Spleen (tissue), 7 donors: ENCODE measurements at regions not wholly inside any gene's neighbourhood (a gene's known extent, or its start where the extent isn't known, plus 50 kb on each side); places are given as distances from the start of the nearest gene placed in this dataset.

Source experiments
- CTCF ChIP-seq, 11 experiments: fragments of 200-600 bp in 7 of 11; fragments of 450-650 bp in 4 of 11; sonication (generic) in 4 of 11; IDR thresholded peaks in 8 of 11; conservative IDR thresholded peaks in 3 of 11; 1 replicate in 7 of 11; 2 replicates in 4 of 11; pipeline versions ENCODE4 v1.4.0 to v1.8.0; 2016 to 2021; ENCODE audit warnings: antibody characterized with exemption in 11 of 11, inconsistent platforms in 4 of 11, mild to moderate bottlenecking in 1 of 11
- POLR2A ChIP-seq, 3 donors: fragments of 450-650 bp; IDR thresholded peaks; one replicate each; pipeline ENCODE4 v1.5.1; 2017; ENCODE audit warnings: antibody characterized with exemption in 3 of 3, mild to moderate bottlenecking in 1 of 3
- donor health status: DM: no; HTN: no; CAD: no; lungs with moderate emphysema.
- donor health status: DM: no; HTN: no; CAD: no.
- donor health status: DM: no; HTN: no; CAD: no.

GRCh38 chr6:139753198-139753861 is 378.9 kb upstream of the CITED2 start:
- TF ChIP-seq CTCF (IDR thresholded peaks at IDR 0.05 in 8 of 11, conservative IDR thresholded peaks at IDR 0.05 in 3 of 11) (no peak), POLR2A (IDR thresholded peaks at IDR 0.05) (no peak)
